ENCODE measurements at regions not wholly inside any gene's neighbourhood (a gene's known extent, or its start where the extent isn't known, plus 50 kb on each side); places are given as distances from the start of the nearest gene placed in this dataset.

DNA sequence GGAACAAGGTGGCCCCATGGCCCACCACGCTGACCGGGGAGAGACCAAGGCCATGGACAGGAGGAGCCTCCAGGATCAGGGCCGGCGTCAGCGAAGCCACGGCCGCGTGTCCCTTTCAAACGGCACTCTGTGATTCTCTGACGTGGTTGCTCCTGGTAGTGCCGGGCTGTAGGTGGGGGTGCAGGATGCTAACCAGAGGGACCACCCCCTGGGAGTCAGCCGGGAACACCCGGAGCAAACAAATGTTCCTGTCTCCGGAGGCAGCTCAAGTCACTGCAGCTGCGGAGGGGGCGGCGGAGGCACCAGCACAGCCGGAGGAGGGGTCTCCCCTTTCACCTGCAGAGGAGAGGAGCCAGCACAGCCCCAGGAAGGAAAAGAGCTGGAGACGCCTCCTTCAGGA is 750.6 kb upstream of the SALL3 start:
- H3K4me3 ChIP-seq, result no peak overlapping the region
- WGBS, 5 donors, result 45 to 79% (median 64%) methylated on average over 17 to 19 of the region's 19 CpGs
- no peak overlapping the region for H3K27ac ChIP-seq
- TF ChIP-seq POLR2A (IDR thresholded peaks at IDR 0.05) (no peak), POLR2AphosphoS5 (IDR thresholded peaks at IDR 0.05) (no peak), EP300 (IDR thresholded peaks at IDR 0.05) (no peak)
- TF ChIP-seq, protein P1, sequence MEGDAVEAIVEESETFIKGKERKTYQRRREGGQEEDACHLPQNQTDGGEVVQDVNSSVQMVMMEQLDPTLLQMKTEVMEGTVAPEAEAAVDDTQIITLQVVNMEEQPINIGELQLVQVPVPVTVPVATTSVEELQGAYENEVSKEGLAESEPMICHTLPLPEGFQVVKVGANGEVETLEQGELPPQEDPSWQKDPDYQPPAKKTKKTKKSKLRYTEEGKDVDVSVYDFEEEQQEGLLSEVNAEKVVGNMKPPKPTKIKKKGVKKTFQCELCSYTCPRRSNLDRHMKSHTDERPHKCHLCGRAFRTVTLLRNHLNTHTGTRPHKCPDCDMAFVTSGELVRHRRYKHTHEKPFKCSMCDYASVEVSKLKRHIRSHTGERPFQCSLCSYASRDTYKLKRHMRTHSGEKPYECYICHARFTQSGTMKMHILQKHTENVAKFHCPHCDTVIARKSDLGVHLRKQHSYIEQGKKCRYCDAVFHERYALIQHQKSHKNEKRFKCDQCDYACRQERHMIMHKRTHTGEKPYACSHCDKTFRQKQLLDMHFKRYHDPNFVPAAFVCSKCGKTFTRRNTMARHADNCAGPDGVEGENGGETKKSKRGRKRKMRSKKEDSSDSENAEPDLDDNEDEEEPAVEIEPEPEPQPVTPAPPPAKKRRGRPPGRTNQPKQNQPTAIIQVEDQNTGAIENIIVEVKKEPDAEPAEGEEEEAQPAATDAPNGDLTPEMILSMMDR (IDR thresholded peaks at IDR 0.05), result no peak
- no peaks in the 10 kb centered on the region for H3K4me1 ChIP-seq
- intact Hi-C loops (cut with DNase I; ENCODE audit: low total_unique reads), result no loop called here
- H3K36me3 ChIP-seq, result no peaks in the 10 kb centered on the region
- peaks cover 0 to 10% (median 0%) of the 10 kb centered on the region in 3 donors for H3K27me3 ChIP-seq
- DNase-seq, result no peak
- peaks cover 0 to 7% (median 2%) of the 10 kb centered on the region in 4 donors for H3K9me3 ChIP-seq

DNA sequence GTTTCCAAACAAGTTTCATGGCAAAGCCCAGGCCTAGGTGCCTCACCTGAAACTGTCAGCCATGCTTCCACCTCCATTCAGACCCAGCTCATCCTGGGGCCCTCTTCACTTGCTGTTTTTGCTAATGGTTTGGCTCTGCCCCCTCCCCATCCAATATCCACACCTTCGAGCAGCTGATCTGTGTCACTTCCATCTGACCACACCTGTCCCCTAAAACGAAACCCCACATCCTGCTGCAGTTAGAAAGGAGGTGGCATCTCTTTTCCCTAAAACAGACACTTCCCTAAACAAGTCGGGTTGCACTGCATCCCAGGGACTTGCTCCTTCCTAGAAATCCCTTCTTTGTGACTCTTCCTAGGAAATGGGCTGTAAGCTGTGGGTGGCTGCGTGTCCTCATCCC is 748.7 kb upstream of the SALL3 start:
- TF ChIP-seq POLR2A (IDR thresholded peaks at IDR 0.05) (no peak), POLR2AphosphoS5 (IDR thresholded peaks at IDR 0.05) (no peak), EP300 (IDR thresholded peaks at IDR 0.05) (no peak)
- TF ChIP-seq, protein P1 (IDR thresholded peaks at IDR 0.05), result no peak
- intact Hi-C loops (cut with DNase I; ENCODE audit: low total_unique reads), result no loop called here
- Histone ChIP-seq H3K27me3 (peaks cover 0 to 10% (median 0%) of the 10 kb centered on the region in 3 donors), H3K36me3 (no peaks in the 10 kb centered on the region), H3K4me1 (no peaks in the 10 kb centered on the region), H3K9me3 (peaks cover 0 to 7% (median 2%) of the 10 kb centered on the region in 4 donors), H3K27ac (no peak overlapping the region), H3K4me3 (no peak overlapping the region)
- no peak for DNase-seq
- 58 to 80% (median 70%) methylated on average over 4 of the region's 4 CpGs for WGBS, 5 donors

DNA sequence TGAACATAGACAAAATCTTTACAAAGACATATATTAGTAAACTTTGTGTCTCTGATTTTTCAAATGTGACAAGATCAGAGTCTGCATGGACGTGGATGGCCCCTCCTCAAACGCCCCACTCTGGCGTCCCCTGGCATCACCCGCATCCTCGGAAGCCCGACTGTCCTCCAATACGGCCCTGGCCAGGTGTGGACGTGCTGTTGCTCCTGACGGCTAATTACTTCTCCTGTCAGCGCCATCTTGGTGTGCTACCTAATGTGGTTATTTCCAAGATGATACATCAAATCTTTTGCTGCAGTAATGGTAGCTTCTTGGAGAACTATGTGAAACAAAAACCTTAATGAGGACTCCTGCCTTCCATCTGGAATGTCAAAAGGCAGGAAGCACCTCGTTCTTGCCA is 747.4 kb upstream of the SALL3 start:
- Histone ChIP-seq H3K4me3 (no peak overlapping the region), H3K9me3 (peaks cover 0 to 7% (median 2%) of the 10 kb centered on the region in 4 donors), H3K36me3 (no peaks in the 10 kb centered on the region), H3K27me3 (peaks cover 0 to 6% (median 0%) of the 10 kb centered on the region in 3 donors), H3K4me1 (no peaks in the 10 kb centered on the region), H3K27ac (no peak overlapping the region)
- intact Hi-C loops (cut with DNase I; ENCODE audit: low total_unique reads), result no loop called here
- WGBS, 5 donors, result 75 to 85% (median 78%) methylated on average over 11 of the region's 11 CpGs
- TF ChIP-seq, protein P1 (IDR thresholded peaks at IDR 0.05), result no peak
- TF ChIP-seq POLR2AphosphoS5 (IDR thresholded peaks at IDR 0.05) (no peak), EP300 (IDR thresholded peaks at IDR 0.05) (no peak), POLR2A (IDR thresholded peaks at IDR 0.05) (no peak)
- no peak for DNase-seq

DNA sequence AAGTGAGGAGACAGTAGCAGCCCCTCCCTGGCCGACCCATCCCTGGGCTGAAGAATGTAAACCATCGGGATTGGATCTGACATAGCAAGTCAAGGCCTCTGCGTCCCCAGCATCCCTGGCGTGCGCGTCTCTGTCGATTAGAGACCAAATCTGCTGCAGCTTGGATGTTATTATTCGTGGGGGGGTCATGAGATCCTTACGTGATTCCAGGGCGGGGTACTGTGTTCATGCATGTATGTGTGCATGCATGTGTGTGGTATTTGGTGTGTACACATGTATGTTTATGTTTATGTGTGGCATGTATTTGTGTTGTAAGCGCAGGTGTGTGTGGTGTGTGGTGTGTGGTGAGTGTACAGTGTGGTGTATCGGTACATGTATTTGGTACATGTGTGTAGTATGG is 741.8 kb upstream of the SALL3 start:
- H3K4me3 ChIP-seq, result no peak overlapping the region
- H3K4me1 ChIP-seq, result peaks cover 0 to 10% (median 3%) of the 10 kb centered on the region in 4 donors
- H3K9me3 ChIP-seq, result peaks cover 0 to 6% (median 0%) of the 10 kb centered on the region in 4 donors
- no peaks in the 10 kb centered on the region for H3K27me3 ChIP-seq
- WGBS, 5 donors, result 87 to 97% (median 94%) methylated on average over 12 of the region's 12 CpGs
- TF ChIP-seq EP300 (IDR thresholded peaks at IDR 0.05), result no peak
- TF ChIP-seq, protein P1 (IDR thresholded peaks at IDR 0.05), result no peak
- no peak for TF ChIP-seq POLR2AphosphoS5 (IDR thresholded peaks at IDR 0.05)
- TF ChIP-seq POLR2A (IDR thresholded peaks at IDR 0.05), result no peak
- no peak overlapping the region for H3K27ac ChIP-seq
- intact Hi-C loops (cut with DNase I; ENCODE audit: low total_unique reads), result no loop called here
- DNase-seq, result no peak
- H3K36me3 ChIP-seq, result no peaks in the 10 kb centered on the region
